Esophagus squamous epithelium (tissue), 4 donors: ENCODE measurements at regions not wholly inside any gene's neighbourhood (a gene's known extent, or its start where the extent isn't known, plus 50 kb on each side); places are given as distances from the start of the nearest gene placed in this dataset.

Experiments used
- POLR2A ChIP-seq, 4 donors: fragments of 450-650 bp; IDR thresholded peaks; one replicate each; pipeline ENCODE4 v1.6.1; 2017; ENCODE audit warnings: antibody characterized with exemption in 4 of 4, mild to moderate bottlenecking in 4 of 4, moderate library complexity in 3 of 4
- TF ChIP-seq, protein P1 (sequence below), 6 experiments: fragments of 450-650 bp in 4 of 6; fragments of 200-600 bp in 2 of 6; sonication (generic) in 2 of 6; IDR thresholded peaks; one replicate each; pipeline ENCODE4 v1.5.1; 2016 to 2019; ENCODE audit warnings: antibody characterized with exemption in 6 of 6, mild to moderate bottlenecking in 4 of 6, moderate library complexity in 4 of 6

DNA sequence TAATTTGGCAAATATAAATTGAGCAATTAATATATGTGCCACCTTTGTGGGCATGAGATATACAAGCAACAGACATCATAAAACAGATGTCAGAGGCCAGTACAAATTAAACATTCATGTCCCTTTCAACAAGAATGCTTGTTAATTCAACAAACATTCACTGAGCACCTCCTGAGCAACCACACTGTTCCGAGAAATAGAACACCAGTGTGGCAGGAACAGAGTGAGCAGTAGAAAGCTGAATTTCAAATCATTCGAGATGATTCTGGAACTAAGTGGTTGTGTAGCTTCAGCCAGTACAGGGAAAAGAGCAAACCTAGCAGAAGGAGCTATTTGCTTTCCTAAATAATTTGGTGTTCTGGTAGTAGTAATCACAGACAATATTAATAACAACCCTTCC is 227.7 kb downstream of the CBLN4 start:
- TF ChIP-seq, protein P1, sequence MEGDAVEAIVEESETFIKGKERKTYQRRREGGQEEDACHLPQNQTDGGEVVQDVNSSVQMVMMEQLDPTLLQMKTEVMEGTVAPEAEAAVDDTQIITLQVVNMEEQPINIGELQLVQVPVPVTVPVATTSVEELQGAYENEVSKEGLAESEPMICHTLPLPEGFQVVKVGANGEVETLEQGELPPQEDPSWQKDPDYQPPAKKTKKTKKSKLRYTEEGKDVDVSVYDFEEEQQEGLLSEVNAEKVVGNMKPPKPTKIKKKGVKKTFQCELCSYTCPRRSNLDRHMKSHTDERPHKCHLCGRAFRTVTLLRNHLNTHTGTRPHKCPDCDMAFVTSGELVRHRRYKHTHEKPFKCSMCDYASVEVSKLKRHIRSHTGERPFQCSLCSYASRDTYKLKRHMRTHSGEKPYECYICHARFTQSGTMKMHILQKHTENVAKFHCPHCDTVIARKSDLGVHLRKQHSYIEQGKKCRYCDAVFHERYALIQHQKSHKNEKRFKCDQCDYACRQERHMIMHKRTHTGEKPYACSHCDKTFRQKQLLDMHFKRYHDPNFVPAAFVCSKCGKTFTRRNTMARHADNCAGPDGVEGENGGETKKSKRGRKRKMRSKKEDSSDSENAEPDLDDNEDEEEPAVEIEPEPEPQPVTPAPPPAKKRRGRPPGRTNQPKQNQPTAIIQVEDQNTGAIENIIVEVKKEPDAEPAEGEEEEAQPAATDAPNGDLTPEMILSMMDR (IDR thresholded peaks at IDR 0.05) = no peak
- no peak for TF ChIP-seq POLR2A (IDR thresholded peaks at IDR 0.05)
